WI38 (cell line): ENCODE measurements at regions not wholly inside any gene's neighbourhood (a gene's known extent, or its start where the extent isn't known, plus 50 kb on each side); places are given as distances from the start of the nearest gene placed in this dataset.

ENCODE experiments used
- H3K4me3 ChIP-seq: 2 replicates; pipeline ENCODE4 v1.5.1; 2011; ENCODE audit warnings: low read depth, mild to moderate bottlenecking, control low read depth, low read length
- CTCF ChIP-seq: IDR thresholded peaks from 2 replicates; pipeline ENCODE4 v1.5.1; 2012; ENCODE audit warnings: low read depth, mild to moderate bottlenecking, control low read depth, low read length

DNA sequence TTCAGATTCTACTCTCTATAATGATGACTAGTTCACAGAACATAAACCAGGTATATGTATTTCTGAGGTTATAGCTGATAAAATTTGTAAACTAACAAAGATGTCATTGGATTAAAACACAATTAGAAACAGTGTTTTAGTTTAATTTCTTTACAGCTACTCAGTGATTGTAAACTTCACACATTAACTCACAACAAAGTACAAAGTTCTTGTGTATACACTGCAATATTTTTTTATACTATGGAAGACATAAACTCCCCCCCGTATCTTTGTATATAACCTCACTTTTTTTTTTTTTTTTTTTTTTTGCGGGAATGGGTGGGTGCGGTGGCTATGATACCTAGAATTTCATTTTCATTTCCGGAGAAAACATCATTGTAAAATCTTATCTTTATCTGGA lies 1043.2 kb downstream of the PCDH18 start:
- no peak overlapping the region for H3K4me3 ChIP-seq
- TF ChIP-seq CTCF: no peak

DNA sequence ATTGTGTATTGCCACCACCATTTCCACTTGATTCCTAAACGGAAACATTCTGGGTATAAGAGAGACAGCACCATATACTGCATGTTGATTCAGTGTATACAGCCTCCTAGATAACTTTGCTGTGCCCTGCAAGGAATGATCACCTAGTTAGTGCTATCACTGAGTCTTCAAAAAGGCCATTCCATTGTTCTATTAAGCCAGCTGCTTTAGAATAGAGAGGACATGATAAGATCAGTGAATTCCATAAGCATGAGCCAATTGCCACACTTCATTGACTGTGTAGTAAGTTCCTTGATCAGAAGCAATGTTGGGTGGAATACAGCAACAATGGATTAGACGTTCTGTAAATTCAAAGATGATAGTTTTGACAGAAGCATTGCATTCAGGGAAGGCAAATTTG lies 1047.3 kb downstream of the PCDH18 start:
- H3K4me3 ChIP-seq: no peak overlapping the region
- TF ChIP-seq CTCF: no peak

DNA sequence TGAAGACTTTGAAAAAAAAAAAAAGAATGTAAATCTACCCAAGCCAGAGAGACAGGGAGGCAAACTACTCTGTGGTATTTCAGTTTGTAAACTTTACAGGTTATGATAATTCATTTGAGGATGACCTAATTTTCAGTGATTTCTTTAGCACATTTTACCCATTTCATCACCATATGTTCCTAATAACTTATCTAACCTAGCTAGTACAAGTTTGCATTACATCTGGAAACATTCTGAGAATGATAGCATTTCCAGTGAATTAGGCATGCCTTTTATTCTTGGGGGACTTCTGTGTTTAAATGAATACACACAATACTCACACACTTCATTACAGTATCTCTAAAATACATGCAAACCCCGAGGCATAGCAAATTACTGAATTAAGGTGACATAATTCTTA lies 1055.5 kb downstream of the PCDH18 start:
- no peak for TF ChIP-seq CTCF

DNA sequence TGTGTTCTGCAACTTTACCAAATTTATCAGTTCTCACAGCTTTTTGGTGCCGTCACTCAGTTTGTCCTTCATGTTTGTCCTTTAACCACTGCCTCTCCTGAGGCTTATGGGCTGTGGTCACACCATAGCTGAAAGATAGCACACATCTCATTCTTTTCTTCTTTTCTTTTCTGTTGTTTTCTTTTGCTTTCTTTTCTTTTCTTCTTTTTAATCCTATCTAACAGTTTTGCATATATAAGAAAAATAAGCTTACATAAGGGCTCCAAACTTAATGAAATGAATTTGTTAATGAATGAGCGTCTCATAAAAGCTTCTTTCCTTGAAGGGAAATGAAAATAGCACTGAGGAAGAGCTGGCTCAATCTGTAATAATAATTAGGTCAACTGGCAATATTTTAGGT lies 1061.2 kb downstream of the PCDH18 start:
- no peak overlapping the region for H3K4me3 ChIP-seq

More for the DNA sequence above, 1055.5 kb downstream of the PCDH18 start:
- H3K4me3 ChIP-seq: no peak overlapping the region

GRCh38 chr4:136465691-136466090 lies 1066.6 kb downstream of the PCDH18 start:
- no peak for TF ChIP-seq CTCF
- no peak overlapping the region for H3K4me3 ChIP-seq

More for the DNA sequence above, 1061.2 kb downstream of the PCDH18 start:
- no peak for TF ChIP-seq CTCF

- no peak overlapping the region for H3K4me3 ChIP-seq
- TF ChIP-seq CTCF: no peak
Observed at GRCh38 chr4:136463941-136464340, 1068.4 kb downstream of the PCDH18 start.

- no peak overlapping the region for H3K4me3 ChIP-seq
- no peak for TF ChIP-seq CTCF
Observed at GRCh38 chr4:136461533-136461932, 1070.8 kb downstream of the PCDH18 start.
